ENCODE measurements at regions not wholly inside any gene's neighbourhood (a gene's known extent, or its start where the extent isn't known, plus 50 kb on each side); places are given as distances from the start of the nearest gene placed in this dataset.

DNA sequence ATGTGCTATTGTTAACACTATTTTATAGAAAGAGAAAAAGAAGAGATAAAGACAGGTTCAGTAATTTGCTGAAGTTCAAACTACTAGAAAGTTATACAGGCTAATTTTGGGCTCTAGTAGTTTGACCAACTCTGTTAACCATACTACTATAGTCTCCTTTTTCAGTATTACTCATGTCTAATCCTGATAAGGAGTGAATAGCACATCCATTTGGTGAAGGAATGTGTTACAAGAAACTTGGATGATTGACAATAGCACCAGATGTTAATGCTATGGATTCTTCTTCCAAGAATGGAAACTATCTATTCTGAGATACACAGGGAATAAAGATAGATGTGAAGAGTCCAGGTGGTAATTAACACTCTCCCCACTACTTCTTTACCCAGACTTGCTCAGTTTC lies 677.3 kb downstream of the PRELID2 start:
- TF ChIP-seq CTCF (conservative IDR thresholded peaks at IDR 0.05; ENCODE audit: low read depth, low read length): no peak
- no peak for DNase-seq (ENCODE audit: low read depth)
- no peak overlapping the region for H3K4me3 ChIP-seq (ENCODE audit: low read depth, low read length)

GRCh38 chr5:145141534-145141933 lies 693.6 kb downstream of the PRELID2 start:
- TF ChIP-seq CTCF (conservative IDR thresholded peaks at IDR 0.05; ENCODE audit: low read depth, low read length): no peak
- no peak overlapping the region for H3K4me3 ChIP-seq (ENCODE audit: low read depth, low read length)
- DNase-seq (ENCODE audit: low read depth): no peak

DNA sequence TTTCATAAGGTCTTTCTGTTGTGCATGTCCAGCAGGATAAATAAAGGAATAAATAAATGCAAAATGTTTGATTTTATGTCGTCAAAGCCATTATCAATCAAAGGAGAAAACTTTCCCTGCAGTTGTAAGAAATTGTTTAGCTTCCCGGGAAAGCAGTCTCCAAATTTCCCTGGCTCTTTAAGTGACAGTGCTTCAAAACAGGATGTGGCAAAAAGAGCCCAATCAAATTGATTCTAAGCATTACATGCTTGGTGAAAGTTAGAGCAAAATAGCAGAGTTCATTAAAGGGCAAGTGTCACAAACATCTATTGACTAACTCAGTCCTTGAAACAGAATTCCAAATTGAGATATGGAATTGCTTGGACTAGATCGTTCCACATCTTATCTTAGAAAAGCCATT lies 704.1 kb downstream of the PRELID2 start:
- no peak for TF ChIP-seq CTCF (conservative IDR thresholded peaks at IDR 0.05; ENCODE audit: low read depth, low read length)
- no peak for DNase-seq (ENCODE audit: low read depth)

GRCh38 chr5:145129797-145130196 lies 705.3 kb downstream of the PRELID2 start:
- no peak for TF ChIP-seq CTCF (conservative IDR thresholded peaks at IDR 0.05; ENCODE audit: low read depth, low read length)
- H3K4me3 ChIP-seq (ENCODE audit: low read depth, low read length): no peak overlapping the region
- DNase-seq (ENCODE audit: low read depth): no peak

More for the DNA sequence above, 704.1 kb downstream of the PRELID2 start:
- no peak overlapping the region for H3K4me3 ChIP-seq (ENCODE audit: low read depth, low read length)

- DNase-seq (ENCODE audit: low read depth): no peak
- TF ChIP-seq CTCF (conservative IDR thresholded peaks at IDR 0.05; ENCODE audit: low read depth, low read length): no peak
- no peak overlapping the region for H3K4me3 ChIP-seq (ENCODE audit: low read depth, low read length)
These were observed 710.3 kb downstream of the PRELID2 start for GRCh38 chr5:145124806-145125205.

- no peak overlapping the region for H3K4me3 ChIP-seq (ENCODE audit: low read depth, low read length)
- no peak for DNase-seq (ENCODE audit: low read depth)
- no peak for TF ChIP-seq CTCF (conservative IDR thresholded peaks at IDR 0.05; ENCODE audit: low read depth, low read length)
These were observed 716.5 kb downstream of the PRELID2 start for GRCh38 chr5:145118611-145119010.

- no peak overlapping the region for H3K4me3 ChIP-seq (ENCODE audit: low read depth, low read length)
- no peak for TF ChIP-seq CTCF (conservative IDR thresholded peaks at IDR 0.05; ENCODE audit: low read depth, low read length)
- DNase-seq (ENCODE audit: low read depth): no peak
These were observed 717.0 kb downstream of the PRELID2 start for GRCh38 chr5:145118127-145118526.
